IMR-90 (cell line): ENCODE measurements at regions not wholly inside any gene's neighbourhood (a gene's known extent, or its start where the extent isn't known, plus 50 kb on each side); places are given as distances from the start of the nearest gene placed in this dataset.

ENCODE experiments used
- POLR2A ChIP-seq: IDR thresholded peaks from 2 replicates; pipeline ENCODE4 v1.6.1; 2012; ENCODE audit warnings: mild to moderate bottlenecking, low read depth, low read length
- RAD21 ChIP-seq: IDR thresholded peaks from 2 replicates; pipeline ENCODE4 v1.6.1; 2012; ENCODE audit warnings: low read length, improper control_type of control experiment
- TF ChIP-seq, protein P1 (sequence below): fragments of 150-350 bp; IDR thresholded peaks from 2 replicates; pipeline ENCODE4 v1.6.1; 2016; ENCODE audit warnings: low read depth, mild to moderate bottlenecking, low read length, moderate library complexity, borderline replicate concordance
- TF ChIP-seq, protein P2 (sequence below): conservative IDR thresholded peaks from 2 replicates; pipeline ENCODE4 v1.5.1; 2012; ENCODE audit warnings: mild to moderate bottlenecking, low read depth, low read length, improper control_type of control experiment

DNA sequence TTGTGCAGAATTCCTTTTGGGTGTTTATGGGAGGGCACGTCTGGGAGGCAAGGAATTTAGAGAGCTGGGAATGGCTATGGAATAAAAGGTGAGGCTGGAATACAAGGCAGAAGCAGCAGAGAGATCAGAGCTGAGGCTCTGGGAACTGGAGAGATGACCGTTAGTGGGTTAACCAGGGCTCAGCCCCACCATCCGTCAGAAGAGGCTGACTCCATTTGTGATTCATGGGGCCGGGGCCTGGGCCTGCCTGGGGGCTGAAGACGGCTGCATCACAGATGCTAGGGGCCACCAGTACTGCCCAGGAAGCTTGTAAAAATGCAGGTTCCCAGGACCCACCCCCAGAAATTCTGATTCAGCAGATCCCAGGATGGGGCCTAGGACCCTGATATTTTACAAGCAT lies 398.1 kb downstream of the MED13L start:
- TF ChIP-seq, protein P1, sequence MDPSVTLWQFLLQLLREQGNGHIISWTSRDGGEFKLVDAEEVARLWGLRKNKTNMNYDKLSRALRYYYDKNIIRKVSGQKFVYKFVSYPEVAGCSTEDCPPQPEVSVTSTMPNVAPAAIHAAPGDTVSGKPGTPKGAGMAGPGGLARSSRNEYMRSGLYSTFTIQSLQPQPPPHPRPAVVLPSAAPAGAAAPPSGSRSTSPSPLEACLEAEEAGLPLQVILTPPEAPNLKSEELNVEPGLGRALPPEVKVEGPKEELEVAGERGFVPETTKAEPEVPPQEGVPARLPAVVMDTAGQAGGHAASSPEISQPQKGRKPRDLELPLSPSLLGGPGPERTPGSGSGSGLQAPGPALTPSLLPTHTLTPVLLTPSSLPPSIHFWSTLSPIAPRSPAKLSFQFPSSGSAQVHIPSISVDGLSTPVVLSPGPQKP = no peak
- TF ChIP-seq RAD21 (no peak), POLR2A (no peak)
- TF ChIP-seq, protein P2, sequence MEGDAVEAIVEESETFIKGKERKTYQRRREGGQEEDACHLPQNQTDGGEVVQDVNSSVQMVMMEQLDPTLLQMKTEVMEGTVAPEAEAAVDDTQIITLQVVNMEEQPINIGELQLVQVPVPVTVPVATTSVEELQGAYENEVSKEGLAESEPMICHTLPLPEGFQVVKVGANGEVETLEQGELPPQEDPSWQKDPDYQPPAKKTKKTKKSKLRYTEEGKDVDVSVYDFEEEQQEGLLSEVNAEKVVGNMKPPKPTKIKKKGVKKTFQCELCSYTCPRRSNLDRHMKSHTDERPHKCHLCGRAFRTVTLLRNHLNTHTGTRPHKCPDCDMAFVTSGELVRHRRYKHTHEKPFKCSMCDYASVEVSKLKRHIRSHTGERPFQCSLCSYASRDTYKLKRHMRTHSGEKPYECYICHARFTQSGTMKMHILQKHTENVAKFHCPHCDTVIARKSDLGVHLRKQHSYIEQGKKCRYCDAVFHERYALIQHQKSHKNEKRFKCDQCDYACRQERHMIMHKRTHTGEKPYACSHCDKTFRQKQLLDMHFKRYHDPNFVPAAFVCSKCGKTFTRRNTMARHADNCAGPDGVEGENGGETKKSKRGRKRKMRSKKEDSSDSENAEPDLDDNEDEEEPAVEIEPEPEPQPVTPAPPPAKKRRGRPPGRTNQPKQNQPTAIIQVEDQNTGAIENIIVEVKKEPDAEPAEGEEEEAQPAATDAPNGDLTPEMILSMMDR = no peak
